A673 (cell line): ENCODE measurements at regions not wholly inside any gene's neighbourhood (a gene's known extent, or its start where the extent isn't known, plus 50 kb on each side); places are given as distances from the start of the nearest gene placed in this dataset.

Source experiments
- CTCF ChIP-seq: fragments of 300-800, 200-600 bp; sonication (generic); conservative IDR thresholded peaks from 2 replicates; pipeline ENCODE4 v1.5.1; 2017; ENCODE audit warnings: low read depth, mild to moderate bottlenecking, antibody characterized with exemption, low read length, moderate library complexity, mixed read lengths
- EZH2 ChIP-seq: fragments of 200-600 bp; sonication (generic); IDR thresholded peaks from 2 replicates; pipeline ENCODE4 v1.6.1; 2017; ENCODE audit warnings: borderline replicate concordance, low read depth, mild to moderate bottlenecking, mixed read lengths, antibody characterized with exemption, low read length; ENCODE audit not compliant: poor library complexity, severe bottlenecking

- TF ChIP-seq EZH2 = no peak
- TF ChIP-seq CTCF = no peak
These were observed 237.6 kb upstream of the IRX4 start for GRCh38 chr5:2120361-2120760.
